ENCODE measurements at regions not wholly inside any gene's neighbourhood (a gene's known extent, or its start where the extent isn't known, plus 50 kb on each side); places are given as distances from the start of the nearest gene placed in this dataset.

- no peak for TF ChIP-seq SP1 (IDR thresholded peaks at IDR 0.05; ENCODE audit: low read depth)
- no peak for TF ChIP-seq EZH2 (IDR thresholded peaks at IDR 0.05)
- TF ChIP-seq POLR2A (IDR thresholded peaks at IDR 0.05; ENCODE audit: borderline replicate concordance, extremely low read depth, insufficient read depth, insufficient read length): no peak
- no peak for TF ChIP-seq ATF3 (IDR thresholded peaks at IDR 0.05)
- TF ChIP-seq TCF7L2 (IDR thresholded peaks at IDR 0.05; ENCODE audit: borderline replicate concordance, extremely low read depth, insufficient read depth, insufficient read length): no peak
- TF ChIP-seq FOSL1 (IDR thresholded peaks at IDR 0.05; ENCODE audit: low read depth): no peak
- TF ChIP-seq REST (IDR thresholded peaks at IDR 0.05; ENCODE audit: low read depth): no peak
- TF ChIP-seq SIN3A (IDR thresholded peaks at IDR 0.05; ENCODE audit: low read depth): no peak
- TF ChIP-seq ZBTB33 (IDR thresholded peaks at IDR 0.05; ENCODE audit: extremely low read depth, insufficient replicate concordance, low read length): no peak
- TF ChIP-seq EGR1 (IDR thresholded peaks at IDR 0.05; ENCODE audit: low read depth): no peak
- no peak for TF ChIP-seq POLR2AphosphoS5 (IDR thresholded peaks at IDR 0.05; ENCODE audit: low read depth, low read length)
- no peak for TF ChIP-seq JUND (IDR thresholded peaks at IDR 0.05)
- no peak for TF ChIP-seq ELF1 (IDR thresholded peaks at IDR 0.05; ENCODE audit: borderline replicate concordance, low read depth)
- DNase-seq (ENCODE audit: low read depth, low spot score) (no peak), ATAC-seq (no peak)
- CTCF ChIA-PET: no interaction called here
- RAD21 ChIA-PET (ENCODE audit: low non-redundant PET in 1 of 2, low total read pairs in 2 of 2, uncharacterized antibody in 2 of 2, unreplicated experiment in 2 of 2): no interaction called here
- Histone ChIP-seq H3K9ac (ENCODE audit: low read length) (no peak overlapping the region), H3K9me3 (ENCODE audit: control insufficient read depth in 1 of 2, insufficient read depth in 1 of 2, low read depth in 1 of 2, low read length in 2 of 2) (peaks cover 3 to 9% of the 10 kb centered on the region in 2 experiments; a peak in 3 of 4 replicates), H3K27me3 (ENCODE audit: insufficient read depth, low read length) (no peaks in the 10 kb centered on the region), H3K79me2 (ENCODE audit: insufficient read depth, low read length) (no peaks in the 10 kb centered on the region), H3K4me1 (ENCODE audit: control insufficient read depth in 1 of 2, insufficient read depth in 2 of 2, low read length in 2 of 2) (no peaks in the 10 kb centered on the region), H3K4me3 (replicated peaks in 1 of 2; ENCODE audit: low read depth in 1 of 2, low read length in 2 of 2) (no peak overlapping the region), H3K27ac (ENCODE audit: low read depth, low read length) (no peak overlapping the region), H3K36me3 (ENCODE audit: control insufficient read depth in 1 of 2, insufficient read depth in 2 of 2, low read length in 2 of 2) (no peaks in the 10 kb centered on the region), H4K20me1 (ENCODE audit: insufficient read depth) (no peaks in the 10 kb centered on the region), H2AFZ (ENCODE audit: low read depth, low read length, poor library complexity, severe bottlenecking) (no peak overlapping the region), H3K9me2 (ENCODE audit: insufficient read depth) (no peaks in the 10 kb centered on the region), H3K4me2 (ENCODE audit: low read length) (no peak overlapping the region)
- POLR2A ChIA-PET: no interaction called here
- intact Hi-C loops (cut with micrococcal nuclease): no loop called here
- no TSS peak for BruUV-seq (replicated peaks)
These were observed 731.2 kb downstream of the TDRD15 start for GRCh38 chr2:21854938-21855337.
